Osteocyte (in vitro differentiated cells): ENCODE measurements at regions not wholly inside any gene's neighbourhood (a gene's known extent, or its start where the extent isn't known, plus 50 kb on each side); places are given as distances from the start of the nearest gene placed in this dataset.

Source experiments
- DNase-seq: peaks from one replicate; pipeline ENCODE4 v3.0.0; 2021; ENCODE audit warnings: mixed read lengths; ENCODE audit not compliant: unreplicated experiment; ENCODE audit errors: extremely low spot score
- H3K27ac Mint-ChIP-seq: one replicate; pipeline ENCODE4 v1.8.0; 2021; ENCODE audit warnings: mild to moderate bottlenecking, mixed read lengths; ENCODE audit not compliant: unreplicated experiment
- H3K27me3 Mint-ChIP-seq: one replicate; pipeline ENCODE4 v1.8.0; 2021; ENCODE audit warnings: mixed read lengths; ENCODE audit not compliant: unreplicated experiment
- H3K36me3 Mint-ChIP-seq: one replicate; pipeline ENCODE4 v1.8.0; 2021; ENCODE audit warnings: mixed read lengths; ENCODE audit not compliant: unreplicated experiment
- H3K4me1 Mint-ChIP-seq: one replicate; pipeline ENCODE4 v1.8.0; 2021; ENCODE audit warnings: mixed read lengths; ENCODE audit not compliant: unreplicated experiment
- H3K4me3 Mint-ChIP-seq: one replicate; pipeline ENCODE4 v1.8.0; 2021; ENCODE audit warnings: mild to moderate bottlenecking, moderate library complexity, mixed read lengths; ENCODE audit not compliant: unreplicated experiment
- H3K9me3 Mint-ChIP-seq: one replicate; pipeline ENCODE4 v1.8.0; 2021; ENCODE audit warnings: mixed read lengths; ENCODE audit not compliant: unreplicated experiment
- TF ChIP-seq, protein P1 (sequence below): fragments of 200-600 bp; sonication (generic); IDR thresholded peaks from 2 replicates; pipeline ENCODE4 v1.5.0; 2021; ENCODE audit warnings: antibody characterized with exemption, mild to moderate bottlenecking, moderate library complexity

DNA sequence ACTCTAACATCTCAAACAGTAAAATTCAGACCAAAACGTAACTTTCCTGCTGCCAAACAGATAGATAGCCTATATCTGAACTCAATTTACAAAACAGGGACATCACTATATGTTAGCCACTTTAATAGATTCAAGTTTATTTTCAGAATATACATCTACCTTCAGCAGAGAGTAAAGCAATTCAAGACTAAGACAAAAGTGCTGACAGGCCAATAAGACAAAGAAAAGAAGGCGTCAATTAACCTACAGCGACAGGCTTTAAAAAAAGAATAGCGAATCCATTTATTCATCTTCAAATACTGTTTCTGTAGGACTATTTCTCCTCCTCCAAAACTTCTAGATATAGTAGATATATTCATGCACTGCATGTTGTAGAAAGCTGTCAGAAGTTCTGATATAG, 333.0 kb downstream of the GRB14 start:
- H3K27me3 Mint-ChIP-seq: no peaks in the 10 kb centered on the region
- DNase-seq: no peak
- H3K4me3 Mint-ChIP-seq: no peak overlapping the region
- H3K9me3 Mint-ChIP-seq: peaks cover 19% of the 10 kb centered on the region
- no peaks in the 10 kb centered on the region for H3K4me1 Mint-ChIP-seq
- H3K36me3 Mint-ChIP-seq: peaks cover 2% of the 10 kb centered on the region
- TF ChIP-seq, protein P1, sequence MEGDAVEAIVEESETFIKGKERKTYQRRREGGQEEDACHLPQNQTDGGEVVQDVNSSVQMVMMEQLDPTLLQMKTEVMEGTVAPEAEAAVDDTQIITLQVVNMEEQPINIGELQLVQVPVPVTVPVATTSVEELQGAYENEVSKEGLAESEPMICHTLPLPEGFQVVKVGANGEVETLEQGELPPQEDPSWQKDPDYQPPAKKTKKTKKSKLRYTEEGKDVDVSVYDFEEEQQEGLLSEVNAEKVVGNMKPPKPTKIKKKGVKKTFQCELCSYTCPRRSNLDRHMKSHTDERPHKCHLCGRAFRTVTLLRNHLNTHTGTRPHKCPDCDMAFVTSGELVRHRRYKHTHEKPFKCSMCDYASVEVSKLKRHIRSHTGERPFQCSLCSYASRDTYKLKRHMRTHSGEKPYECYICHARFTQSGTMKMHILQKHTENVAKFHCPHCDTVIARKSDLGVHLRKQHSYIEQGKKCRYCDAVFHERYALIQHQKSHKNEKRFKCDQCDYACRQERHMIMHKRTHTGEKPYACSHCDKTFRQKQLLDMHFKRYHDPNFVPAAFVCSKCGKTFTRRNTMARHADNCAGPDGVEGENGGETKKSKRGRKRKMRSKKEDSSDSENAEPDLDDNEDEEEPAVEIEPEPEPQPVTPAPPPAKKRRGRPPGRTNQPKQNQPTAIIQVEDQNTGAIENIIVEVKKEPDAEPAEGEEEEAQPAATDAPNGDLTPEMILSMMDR: no peak
- no peak overlapping the region for H3K27ac Mint-ChIP-seq

DNA sequence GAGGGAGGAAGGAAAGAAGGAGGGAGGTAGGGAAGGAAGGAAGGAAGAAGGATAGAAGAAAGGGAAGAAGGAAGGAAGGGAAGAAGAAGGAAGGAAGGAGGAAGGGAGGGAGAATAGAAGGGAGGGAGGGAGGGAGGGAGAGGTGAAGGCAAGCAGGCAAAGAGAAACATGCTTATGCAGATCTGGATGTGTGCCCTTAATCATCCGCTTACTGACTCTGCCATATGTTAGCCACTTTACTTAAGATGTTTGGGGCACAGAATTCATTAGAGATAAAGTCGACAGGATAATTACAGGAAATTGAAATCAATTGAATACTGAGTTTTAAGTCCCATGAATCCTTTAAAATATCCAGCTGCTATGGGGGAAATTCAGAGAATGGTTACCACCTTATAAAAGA, 334.2 kb downstream of the GRB14 start:
- no peak overlapping the region for H3K4me3 Mint-ChIP-seq
- DNase-seq: no peak
- H3K36me3 Mint-ChIP-seq: peaks cover 2% of the 10 kb centered on the region
- H3K27ac Mint-ChIP-seq: no peak overlapping the region
- no peaks in the 10 kb centered on the region for H3K27me3 Mint-ChIP-seq
- peaks cover 3% of the 10 kb centered on the region for H3K4me1 Mint-ChIP-seq
- peaks cover 23% of the 10 kb centered on the region for H3K9me3 Mint-ChIP-seq
- TF ChIP-seq, protein P1: no peak

DNA sequence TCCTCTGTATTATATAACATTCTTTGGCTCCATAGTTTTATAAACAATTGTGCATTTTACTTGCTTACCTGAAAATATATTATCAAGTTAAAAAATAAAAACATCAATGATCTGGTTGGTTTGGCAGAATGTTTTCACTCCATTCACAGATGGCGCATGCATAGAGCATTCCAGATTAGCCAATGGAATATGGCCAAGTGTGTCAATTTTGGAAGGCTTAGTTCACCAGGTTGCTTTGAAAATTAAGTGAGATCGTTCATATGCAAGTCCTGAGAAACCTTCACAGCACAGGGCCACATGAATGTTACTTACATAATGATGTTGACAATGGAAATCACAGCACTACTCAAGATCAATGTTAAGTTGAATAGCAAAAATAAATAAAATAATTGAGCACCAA, 335.7 kb downstream of the GRB14 start:
- no peaks in the 10 kb centered on the region for H3K36me3 Mint-ChIP-seq

DNA sequence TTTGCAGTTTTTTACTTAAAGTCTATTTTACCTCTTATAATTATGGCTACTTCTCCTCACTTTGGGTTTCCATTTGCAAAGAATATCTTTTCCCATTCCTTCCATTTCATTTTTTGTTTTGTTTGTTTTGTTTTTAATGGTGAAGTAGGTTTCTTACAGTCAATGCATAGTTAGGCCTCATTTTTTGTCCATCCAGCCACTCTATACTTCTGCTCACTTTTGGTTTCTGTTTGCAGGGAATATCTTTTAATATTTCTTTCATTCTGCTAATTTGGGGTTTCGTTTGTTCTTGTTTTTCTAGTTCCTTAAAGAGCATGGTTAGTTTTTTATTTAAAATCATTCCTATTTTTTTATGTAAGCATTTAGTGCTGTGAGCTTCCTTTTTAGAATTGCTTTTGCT, 339.4 kb downstream of the GRB14 start:
- Mint-ChIP-seq H3K36me3 (no peaks in the 10 kb centered on the region), H3K27me3 (no peaks in the 10 kb centered on the region), H3K4me1 (peaks cover 3% of the 10 kb centered on the region), H3K4me3 (no peak overlapping the region), H3K9me3 (peaks cover 4% of the 10 kb centered on the region), H3K27ac (no peak overlapping the region)
- DNase-seq: no peak
- TF ChIP-seq, protein P1: no peak

More for the DNA sequence above, 335.7 kb downstream of the GRB14 start:
- Mint-ChIP-seq H3K4me1 (peaks cover 3% of the 10 kb centered on the region), H3K4me3 (no peak overlapping the region), H3K27me3 (no peaks in the 10 kb centered on the region), H3K9me3 (peaks cover 13% of the 10 kb centered on the region), H3K27ac (no peak overlapping the region)
- TF ChIP-seq, protein P1: no peak
- DNase-seq: no peak

DNA sequence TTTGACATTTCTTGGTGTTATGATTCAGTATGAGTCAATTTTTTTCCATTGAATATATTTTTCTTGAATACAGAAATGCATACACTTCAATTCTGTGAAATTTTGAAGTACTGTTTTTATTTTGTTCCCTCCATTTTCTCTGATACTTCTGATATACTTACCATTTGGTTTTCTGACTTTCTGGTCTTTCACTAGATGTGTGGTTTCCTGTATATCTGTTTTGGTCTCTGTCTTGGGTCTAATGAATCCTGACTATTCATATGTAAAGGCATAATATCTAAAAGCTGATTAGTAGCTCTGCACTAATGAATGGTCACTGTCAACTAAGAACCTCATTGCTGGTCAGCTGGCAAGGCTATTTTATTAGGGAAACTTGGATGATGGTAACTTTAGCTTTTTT, 345.6 kb downstream of the GRB14 start:
- no peaks in the 10 kb centered on the region for H3K9me3 Mint-ChIP-seq
- H3K4me1 Mint-ChIP-seq: peaks cover 6% of the 10 kb centered on the region
- no peak for DNase-seq
- TF ChIP-seq, protein P1: no peak
- H3K36me3 Mint-ChIP-seq: no peaks in the 10 kb centered on the region
- H3K4me3 Mint-ChIP-seq: no peak overlapping the region
- H3K27me3 Mint-ChIP-seq: peaks cover 3% of the 10 kb centered on the region
- no peak overlapping the region for H3K27ac Mint-ChIP-seq
